PC-3 (cell line): ENCODE measurements at regions not wholly inside any gene's neighbourhood (a gene's known extent, or its start where the extent isn't known, plus 50 kb on each side); places are given as distances from the start of the nearest gene placed in this dataset.

Source experiments
- ATAC-seq: fragments of 200-7000 bp; cut with Tn5 transposase; 2 replicates; pipeline ENCODE4 v1.9.1; 2020; ENCODE audit warnings: mild to moderate bottlenecking, moderate library complexity
- BruUV-seq: library from RNA; stranded (reverse); fragments of 400-500 nt; replicated peaks from 2 replicates; lab custom pipeline; 2021; lab: Mats Ljungman, UMichigan
- CTCF ChIA-PET: fragments of 300-600 bp; sonication (Branson Sonifier 250); formaldehyde crosslinking; loops from one replicate; lab custom pipeline; 2022; ENCODE audit warnings: antibody characterized with exemption; lab: Charles Lee
- POLR2A ChIA-PET: fragments of 300-600 bp; sonication (Branson Sonifier 250); formaldehyde crosslinking; loops from one replicate; lab custom pipeline; 2022; ENCODE audit warnings: antibody characterized with exemption; ENCODE audit not compliant: unreplicated experiment; lab: Charles Lee
- DNase-seq: peaks from one replicate; pipeline ENCODE4 v3.0.0-alpha.2; 2015
- H2AFZ ChIP-seq: fragments of 300-600 bp; sonication (generic); 2 replicates; pipeline ENCODE4 v1.6.0; 2016; ENCODE audit warnings: antibody characterized with exemption, low read length
- H3F3A ChIP-seq: fragments of 300-600 bp; sonication (generic); one replicate; pipeline ENCODE4 v1.6.0; 2017; ENCODE audit warnings: antibody characterized with exemption, low read length, control low read depth, mild to moderate bottlenecking; ENCODE audit not compliant: unreplicated experiment
- H3K27ac ChIP-seq: fragments of 300-600 bp; sonication (generic); 2 replicates; pipeline ENCODE4 v1.5.1; 2016; ENCODE audit warnings: mild to moderate bottlenecking, low read length
- H3K27me3 ChIP-seq: fragments of 300-600 bp; sonication (generic); 2 replicates; pipeline ENCODE4 v1.6.1; 2016; ENCODE audit warnings: low read length, mixed read lengths
- H3K36me3 ChIP-seq: fragments of 300-600 bp; sonication (generic); 2 replicates; pipeline ENCODE4 v1.6.1; 2016; ENCODE audit warnings: low read depth, mixed run types, low read length, mixed read lengths
- H3K4me1 ChIP-seq: fragments of 300-600 bp; sonication (generic); 2 replicates; pipeline ENCODE4 v1.5.1; 2016; ENCODE audit warnings: low read length; ENCODE audit not compliant: insufficient read depth
- H3K4me2 ChIP-seq: fragments of 300-600 bp; sonication (generic); 2 replicates; pipeline ENCODE4 v1.6.0; 2016; ENCODE audit warnings: low read length
- H3K4me3 ChIP-seq: fragments of 300-600 bp; sonication (generic); 2 replicates; pipeline ENCODE4 v1.5.1; 2016; ENCODE audit warnings: mild to moderate bottlenecking, low read length, mixed read lengths
- H3K79me2 ChIP-seq: fragments of 300-600 bp; sonication (generic); 2 replicates; pipeline ENCODE4 v1.6.1; 2017; ENCODE audit warnings: low read length, mixed read lengths
- H3K9ac ChIP-seq: fragments of 300-600 bp; sonication (generic); 2 replicates; pipeline ENCODE4 v1.6.0; 2016; ENCODE audit warnings: mild to moderate bottlenecking, low read length
- H3K9me2 ChIP-seq: fragments of 300-600 bp; sonication (generic); replicated peaks from 2 replicates; pipeline ENCODE4 v1.6.1; 2016; ENCODE audit warnings: mixed run types, low read length, mixed read lengths
- H3K9me3 ChIP-seq: fragments of 300-600 bp; sonication (generic); 2 replicates; pipeline ENCODE4 v1.6.1; 2016; ENCODE audit warnings: low read length, mixed read lengths
- H4K20me1 ChIP-seq: fragments of 300-600 bp; sonication (generic); 2 replicates; pipeline ENCODE4 v1.6.1; 2016; ENCODE audit warnings: low read length, mixed read lengths
- EZH2 ChIP-seq: fragments of 300-600 bp; sonication (generic); IDR thresholded peaks from one replicate; pipeline ENCODE4 v1.6.1; 2017; ENCODE audit warnings: antibody characterized with exemption, mild to moderate bottlenecking, low read length; ENCODE audit not compliant: unreplicated experiment
- EZH2phosphoT487 ChIP-seq: fragments of 300-600 bp; sonication (generic); IDR thresholded peaks from 2 replicates; pipeline ENCODE4 v1.6.1; 2018; ENCODE audit warnings: mild to moderate bottlenecking, antibody characterized with exemption, low read length, borderline replicate concordance
- intact Hi-C: fragments of 100-400 bp; cut with micrococcal nuclease; formaldehyde crosslinking; loops from 2 replicates; pipeline ENCODE4 v1.9.0; 2023
- TF ChIP-seq, protein P1 (sequence below): fragments of 300-600 bp; sonication (generic); conservative IDR thresholded peaks from 2 replicates; pipeline ENCODE4 v1.5.1; 2017; ENCODE audit warnings: antibody characterized with exemption, low read depth, mild to moderate bottlenecking, low read length

DNA sequence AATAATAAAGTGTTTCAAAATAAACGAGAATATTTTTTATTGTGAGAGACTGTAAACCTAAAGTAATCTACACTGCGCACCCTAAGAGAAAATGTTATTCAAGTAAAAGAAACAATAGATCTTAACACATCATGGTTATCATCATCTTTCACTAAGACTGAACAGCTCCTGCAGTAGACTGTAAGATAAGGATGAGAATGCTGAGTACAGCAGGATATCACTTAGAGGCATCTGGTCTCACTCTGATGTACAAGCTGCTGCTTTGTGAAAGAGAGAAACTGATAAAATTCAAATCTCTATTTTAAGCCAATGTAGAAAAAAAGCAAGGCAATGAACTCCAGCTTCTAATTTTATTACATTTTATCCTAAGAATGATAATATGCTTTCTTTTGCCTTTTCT is 261.7 kb upstream of the HTR2A start:
- no peaks in the 10 kb centered on the region for H3K4me1 ChIP-seq
- no peak overlapping the region for H3K9ac ChIP-seq
- no peaks in the 10 kb centered on the region for H3K9me2 ChIP-seq
- no peak for ATAC-seq
- H3K27ac ChIP-seq, result no peak overlapping the region
- no peaks in the 10 kb centered on the region for H4K20me1 ChIP-seq
- no peaks in the 10 kb centered on the region for H3K36me3 ChIP-seq
- no peaks in the 10 kb centered on the region for H3K27me3 ChIP-seq
- POLR2A ChIA-PET, result no interaction called here
- BruUV-seq, result no TSS peak
- intact Hi-C loops, result no loop called here
- no peak overlapping the region for H3K4me2 ChIP-seq
- TF ChIP-seq, protein P1, sequence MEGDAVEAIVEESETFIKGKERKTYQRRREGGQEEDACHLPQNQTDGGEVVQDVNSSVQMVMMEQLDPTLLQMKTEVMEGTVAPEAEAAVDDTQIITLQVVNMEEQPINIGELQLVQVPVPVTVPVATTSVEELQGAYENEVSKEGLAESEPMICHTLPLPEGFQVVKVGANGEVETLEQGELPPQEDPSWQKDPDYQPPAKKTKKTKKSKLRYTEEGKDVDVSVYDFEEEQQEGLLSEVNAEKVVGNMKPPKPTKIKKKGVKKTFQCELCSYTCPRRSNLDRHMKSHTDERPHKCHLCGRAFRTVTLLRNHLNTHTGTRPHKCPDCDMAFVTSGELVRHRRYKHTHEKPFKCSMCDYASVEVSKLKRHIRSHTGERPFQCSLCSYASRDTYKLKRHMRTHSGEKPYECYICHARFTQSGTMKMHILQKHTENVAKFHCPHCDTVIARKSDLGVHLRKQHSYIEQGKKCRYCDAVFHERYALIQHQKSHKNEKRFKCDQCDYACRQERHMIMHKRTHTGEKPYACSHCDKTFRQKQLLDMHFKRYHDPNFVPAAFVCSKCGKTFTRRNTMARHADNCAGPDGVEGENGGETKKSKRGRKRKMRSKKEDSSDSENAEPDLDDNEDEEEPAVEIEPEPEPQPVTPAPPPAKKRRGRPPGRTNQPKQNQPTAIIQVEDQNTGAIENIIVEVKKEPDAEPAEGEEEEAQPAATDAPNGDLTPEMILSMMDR, result no peak
- TF ChIP-seq EZH2phosphoT487 (no peak), EZH2 (no peak)
- no peak overlapping the region for H2AFZ ChIP-seq
- no peak overlapping the region for H3K4me3 ChIP-seq
- CTCF ChIA-PET, result no interaction called here
- H3K9me3 ChIP-seq, result no peaks in the 10 kb centered on the region
- no peak for DNase-seq
- no peaks in the 10 kb centered on the region for H3F3A ChIP-seq
- no peaks in the 10 kb centered on the region for H3K79me2 ChIP-seq

GRCh38 chr13:47148543-47148942 is 251.7 kb upstream of the HTR2A start:
- POLR2A ChIA-PET, result no interaction called here
- Histone ChIP-seq H3K9me2 (no peaks in the 10 kb centered on the region), H2AFZ (no peak overlapping the region), H4K20me1 (no peaks in the 10 kb centered on the region), H3K4me2 (no peak overlapping the region), H3K36me3 (no peaks in the 10 kb centered on the region), H3K27ac (no peak overlapping the region), H3K27me3 (no peaks in the 10 kb centered on the region), H3K4me1 (peaks cover 12% of the 10 kb centered on the region; the same call in 1 of the 2 replicates), H3K9ac (no peak overlapping the region), H3K79me2 (no peaks in the 10 kb centered on the region), H3K9me3 (no peaks in the 10 kb centered on the region), H3K4me3 (no peak overlapping the region), H3F3A (no peaks in the 10 kb centered on the region)
- no TSS peak for BruUV-seq
- no peak for ATAC-seq
- CTCF ChIA-PET, result no interaction called here
- TF ChIP-seq EZH2 (no peak), EZH2phosphoT487 (no peak)
- TF ChIP-seq, protein P1, result no peak
- intact Hi-C loops, result no loop called here
- no peak for DNase-seq

- Histone ChIP-seq H3K27ac (no peak overlapping the region), H2AFZ (no peak overlapping the region), H3K4me1 (peaks cover 12% of the 10 kb centered on the region; the same call in 1 of the 2 replicates), H3K4me2 (no peak overlapping the region), H3K9me3 (no peaks in the 10 kb centered on the region), H4K20me1 (no peaks in the 10 kb centered on the region), H3K9ac (no peak overlapping the region), H3K27me3 (no peaks in the 10 kb centered on the region), H3K36me3 (no peaks in the 10 kb centered on the region), H3K79me2 (no peaks in the 10 kb centered on the region), H3K4me3 (no peak overlapping the region), H3F3A (no peaks in the 10 kb centered on the region), H3K9me2 (no peaks in the 10 kb centered on the region)
- intact Hi-C loops, result no loop called here
- DNase-seq (no peak), ATAC-seq (no peak)
- ChIA-PET CTCF (no interaction called here), POLR2A (no interaction called here)
- BruUV-seq, result no TSS peak
- no peak for TF ChIP-seq EZH2phosphoT487
Observed at GRCh38 chr13:47147812-47148119, 250.9 kb upstream of the HTR2A start.
